IgD-negative memory B cell (primary cell): ENCODE measurements at regions not wholly inside any gene's neighbourhood (a gene's known extent, or its start where the extent isn't known, plus 50 kb on each side); places are given as distances from the start of the nearest gene placed in this dataset.
"Not testable (repeated sequence)": the region's sequence is repeated elsewhere in the genome, so short reads cannot be mapped to it uniquely, and the experiment has no call there.

ENCODE experiments used
- H3K27ac Mint-ChIP-seq, 3 donors: one replicate each; pipeline ENCODE4 v1.8.0; 2020 to 2022; ENCODE audit warnings: mild to moderate bottlenecking in 3 of 3, mixed read lengths in 3 of 3, moderate library complexity in 1 of 3
- H3K27me3 Mint-ChIP-seq: one replicate; pipeline ENCODE4 v1.8.0; 2021; ENCODE audit warnings: mixed read lengths
- H3K36me3 Mint-ChIP-seq: one replicate; pipeline ENCODE4 v1.8.0; 2020; ENCODE audit warnings: mild to moderate bottlenecking, mixed read lengths
- H3K4me1 Mint-ChIP-seq, 3 donors: one replicate each; pipeline ENCODE4 v1.8.0; 2020 to 2022; ENCODE audit warnings: mixed read lengths in 3 of 3, mild to moderate bottlenecking in 1 of 3
- H3K4me3 Mint-ChIP-seq, 4 donors: one replicate each; pipeline ENCODE4 v1.8.0; 2020 to 2022; ENCODE audit warnings: mild to moderate bottlenecking in 4 of 4, mixed read lengths in 4 of 4, moderate library complexity in 3 of 4
- H3K9me3 Mint-ChIP-seq, 3 donors: one replicate each; pipeline ENCODE4 v1.8.0; 2020 to 2021; ENCODE audit warnings: mixed read lengths in 3 of 3, mild to moderate bottlenecking in 1 of 3

GRCh38 chr2:131584380-131584779, 56.7 kb downstream of the CCDC74A start:
- H3K27me3 Mint-ChIP-seq: peaks cover 39% of the 10 kb centered on the region
- H3K4me1 Mint-ChIP-seq: peaks cover 6 to 23% (median 17%) of the 10 kb centered on the region in 3 donors
- peaks cover 2% of the 10 kb centered on the region for H3K36me3 Mint-ChIP-seq
- H3K9me3 Mint-ChIP-seq: no peaks in the 10 kb centered on the region
- no peak overlapping the region for H3K27ac Mint-ChIP-seq
- H3K4me3 Mint-ChIP-seq: no peak overlapping the region

- H3K27ac Mint-ChIP-seq: no peak overlapping the region
Measured at GRCh38 chr2:131584940-131585339, 57.3 kb downstream of the CCDC74A start.

GRCh38 chr2:131588152-131588873, 60.6 kb downstream of the CCDC74A start:
- no peaks in the 10 kb centered on the region for H3K9me3 Mint-ChIP-seq
- H3K27me3 Mint-ChIP-seq: peaks cover 22% of the 10 kb centered on the region
- peaks cover 6 to 23% (median 17%) of the 10 kb centered on the region in 3 donors for H3K4me1 Mint-ChIP-seq
- H3K36me3 Mint-ChIP-seq: no peaks in the 10 kb centered on the region
- H3K4me3 Mint-ChIP-seq: peak overlapping the region in 1 of 4 donors; percentile 3
- no peak overlapping the region for H3K27ac Mint-ChIP-seq

More at GRCh38 chr2:131584940-131585339, 57.3 kb downstream of the CCDC74A start:
- Mint-ChIP-seq H3K27me3 (peaks cover 39% of the 10 kb centered on the region), H3K4me1 (peaks cover 6 to 23% (median 17%) of the 10 kb centered on the region in 3 donors), H3K9me3 (no peaks in the 10 kb centered on the region), H3K4me3 (no peak overlapping the region), H3K36me3 (peaks cover 2% of the 10 kb centered on the region)

DNA sequence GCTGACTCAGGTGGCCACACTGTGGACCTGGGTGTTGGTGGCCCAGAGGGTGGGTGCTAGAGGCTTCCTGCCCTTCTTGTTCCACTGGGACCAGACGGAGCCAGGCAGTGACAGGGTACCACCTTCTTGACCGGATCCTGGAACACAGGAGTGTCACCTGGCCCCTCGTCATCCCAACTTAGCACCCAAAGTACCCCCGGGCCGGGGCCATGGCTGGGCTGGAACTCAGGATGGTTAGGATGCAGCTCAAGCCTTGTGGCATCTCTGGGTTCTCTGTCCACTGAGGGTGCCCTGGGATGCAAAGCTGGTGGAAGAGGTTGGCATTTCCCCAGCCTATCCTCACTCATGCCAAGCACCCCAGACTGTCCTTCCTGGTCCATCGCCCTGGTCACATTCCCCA, 61.4 kb downstream of the CCDC74A start:
- not testable (repeated sequence) for H3K9me3 Mint-ChIP-seq, H3K27ac Mint-ChIP-seq, H3K36me3 Mint-ChIP-seq
- Mint-ChIP-seq H3K4me3 (peak overlapping the region in 1 of 4 donors; percentile 3), H3K4me1 (peaks cover 6 to 22% (median 17%) of the 10 kb centered on the region in 3 donors), H3K27me3 (peaks cover 14% of the 10 kb centered on the region)

DNA sequence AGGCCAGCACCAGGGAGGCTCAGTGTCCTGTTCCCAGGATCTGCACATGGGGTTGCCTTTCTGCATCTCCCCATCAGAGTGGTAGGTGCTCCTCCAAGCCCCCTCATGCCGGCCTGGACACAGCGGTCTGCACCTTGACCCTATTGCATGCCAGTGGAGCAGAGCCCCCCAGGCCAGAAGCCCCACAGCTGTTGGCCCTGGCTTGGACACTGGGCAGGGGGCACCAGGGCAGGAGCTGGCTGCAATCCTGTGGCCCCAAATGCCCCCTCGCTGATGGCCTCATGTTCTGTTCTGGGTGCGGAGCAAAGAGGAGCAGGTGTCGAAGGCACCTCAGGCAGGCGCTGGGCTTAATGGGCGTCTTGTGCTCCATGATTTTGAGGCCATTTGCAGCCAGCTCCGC, 62.7 kb downstream of the CCDC74A start:
- H3K9me3 Mint-ChIP-seq: no peaks in the 10 kb centered on the region
- peaks cover 12% of the 10 kb centered on the region for H3K27me3 Mint-ChIP-seq
- peaks cover 6 to 11% (median 9%) of the 10 kb centered on the region in 3 donors for H3K4me1 Mint-ChIP-seq
- H3K27ac Mint-ChIP-seq: no peak overlapping the region
- no peaks in the 10 kb centered on the region for H3K36me3 Mint-ChIP-seq
- no peak overlapping the region for H3K4me3 Mint-ChIP-seq

GRCh38 chr2:131590896-131591295, 63.2 kb downstream of the CCDC74A start:
- no peak overlapping the region for H3K4me3 Mint-ChIP-seq
- H3K9me3 Mint-ChIP-seq: no peaks in the 10 kb centered on the region
- H3K4me1 Mint-ChIP-seq: peaks cover 6 to 11% (median 9%) of the 10 kb centered on the region in 3 donors
- peaks cover 11% of the 10 kb centered on the region for H3K27me3 Mint-ChIP-seq
- H3K36me3 Mint-ChIP-seq: no peaks in the 10 kb centered on the region
- no peak overlapping the region for H3K27ac Mint-ChIP-seq

DNA sequence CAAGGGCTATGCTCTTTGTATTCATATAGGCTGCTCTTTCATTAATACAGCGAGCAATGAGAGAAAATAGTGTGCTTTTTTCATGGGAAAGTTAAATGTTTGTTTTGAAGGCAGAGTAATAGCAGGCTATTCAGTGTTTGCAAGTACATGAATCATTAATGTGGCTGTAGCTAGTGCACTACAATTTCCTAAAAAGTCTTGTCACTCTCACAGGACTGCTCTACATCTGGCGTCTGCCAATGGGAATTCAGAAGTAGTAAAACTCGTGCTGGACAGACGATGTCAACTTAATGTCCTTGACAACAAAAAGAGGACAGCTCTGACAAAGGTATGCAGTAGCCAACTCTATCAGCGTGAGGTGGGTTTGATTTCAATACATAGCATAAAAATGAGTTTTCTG, 68.9 kb downstream of the CCDC74A start:
- H3K27ac Mint-ChIP-seq, H3K9me3 Mint-ChIP-seq, H3K4me1 Mint-ChIP-seq, H3K36me3 Mint-ChIP-seq, H3K4me3 Mint-ChIP-seq: not testable (repeated sequence)
- peaks cover 11% of the 10 kb centered on the region for H3K27me3 Mint-ChIP-seq

- not testable (repeated sequence) for H3K36me3 Mint-ChIP-seq, H3K9me3 Mint-ChIP-seq
Measured at GRCh38 chr2:131602444-131602843, 74.8 kb downstream of the CCDC74A start.

GRCh38 chr2:131604652-131605051, 77.0 kb downstream of the CCDC74A start:
- H3K36me3 Mint-ChIP-seq, H3K27ac Mint-ChIP-seq, H3K4me1 Mint-ChIP-seq, H3K9me3 Mint-ChIP-seq, H3K4me3 Mint-ChIP-seq: not testable (repeated sequence)
- H3K27me3 Mint-ChIP-seq: peaks cover 13% of the 10 kb centered on the region

More at GRCh38 chr2:131602444-131602843, 74.8 kb downstream of the CCDC74A start:
- H3K27me3 Mint-ChIP-seq: peaks cover 13% of the 10 kb centered on the region
- not testable (repeated sequence) for H3K27ac Mint-ChIP-seq, H3K4me3 Mint-ChIP-seq, H3K4me1 Mint-ChIP-seq

DNA sequence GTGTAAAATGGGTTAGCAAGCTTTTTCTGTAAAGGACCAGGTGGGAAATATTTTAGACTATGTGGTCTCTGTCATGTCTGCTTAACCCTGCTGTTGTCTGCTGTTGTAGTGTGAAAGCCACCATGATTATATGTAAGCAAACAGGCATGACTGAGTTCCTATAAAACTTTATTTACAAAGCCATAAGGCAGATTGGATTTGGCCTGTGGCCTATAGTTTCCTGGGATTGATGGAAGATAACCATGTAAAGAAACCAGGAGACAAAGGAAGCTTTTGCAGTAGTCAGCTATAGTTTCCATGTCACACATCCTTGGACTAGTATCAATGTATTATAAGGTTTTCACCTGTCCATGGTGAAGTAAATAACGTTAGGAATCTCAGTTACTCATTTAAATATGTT, 78.7 kb downstream of the CCDC74A start:
- not testable (repeated sequence) for H3K4me3 Mint-ChIP-seq, H3K9me3 Mint-ChIP-seq, H3K4me1 Mint-ChIP-seq, H3K27ac Mint-ChIP-seq, H3K36me3 Mint-ChIP-seq
- peaks cover 14% of the 10 kb centered on the region for H3K27me3 Mint-ChIP-seq

DNA sequence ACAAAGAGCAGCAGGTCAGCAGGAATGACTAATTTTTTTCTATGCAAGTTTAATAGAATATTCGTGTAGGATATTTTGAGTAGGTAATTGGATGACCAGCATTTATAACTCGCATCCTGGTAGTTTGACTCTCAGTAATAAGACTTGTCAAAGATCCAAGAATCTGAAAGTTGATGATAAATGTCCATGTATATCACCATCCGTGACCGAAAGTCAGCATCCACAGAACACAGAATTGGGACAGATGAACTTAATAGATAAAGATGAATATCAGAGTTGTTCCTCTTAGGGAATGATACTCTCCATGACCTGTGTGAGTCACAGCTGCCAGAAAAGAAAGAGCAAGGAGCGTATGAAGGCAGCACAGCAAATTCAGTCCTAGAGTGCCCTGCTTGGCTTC, 79.4 kb downstream of the CCDC74A start:
- not testable (repeated sequence) for H3K9me3 Mint-ChIP-seq, H3K27ac Mint-ChIP-seq, H3K36me3 Mint-ChIP-seq, H3K4me3 Mint-ChIP-seq, H3K4me1 Mint-ChIP-seq
- H3K27me3 Mint-ChIP-seq: peaks cover 13% of the 10 kb centered on the region

DNA sequence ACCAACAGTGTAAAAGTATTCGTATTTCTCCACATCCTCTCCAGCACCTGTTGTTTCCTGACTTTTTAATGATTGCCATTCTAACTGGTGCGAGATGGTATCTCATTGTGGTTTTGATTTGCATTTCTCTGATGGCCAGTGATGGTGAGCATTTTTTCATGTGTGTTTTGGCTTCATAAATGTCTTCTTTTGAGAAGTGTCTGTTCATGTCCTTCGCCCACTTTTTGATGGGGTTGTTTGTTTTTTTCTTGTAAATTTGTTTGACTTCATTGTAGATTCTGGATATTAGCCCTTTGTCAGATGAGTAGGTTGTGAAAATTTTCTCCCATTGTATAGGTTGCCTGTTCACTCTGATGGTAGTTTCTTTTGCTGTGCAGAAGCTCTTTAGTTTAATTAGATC, 86.9 kb downstream of the CCDC74A start:
- H3K9me3 Mint-ChIP-seq, H3K27ac Mint-ChIP-seq, H3K4me3 Mint-ChIP-seq, H3K4me1 Mint-ChIP-seq, H3K27me3 Mint-ChIP-seq, H3K36me3 Mint-ChIP-seq: not testable (repeated sequence)

DNA sequence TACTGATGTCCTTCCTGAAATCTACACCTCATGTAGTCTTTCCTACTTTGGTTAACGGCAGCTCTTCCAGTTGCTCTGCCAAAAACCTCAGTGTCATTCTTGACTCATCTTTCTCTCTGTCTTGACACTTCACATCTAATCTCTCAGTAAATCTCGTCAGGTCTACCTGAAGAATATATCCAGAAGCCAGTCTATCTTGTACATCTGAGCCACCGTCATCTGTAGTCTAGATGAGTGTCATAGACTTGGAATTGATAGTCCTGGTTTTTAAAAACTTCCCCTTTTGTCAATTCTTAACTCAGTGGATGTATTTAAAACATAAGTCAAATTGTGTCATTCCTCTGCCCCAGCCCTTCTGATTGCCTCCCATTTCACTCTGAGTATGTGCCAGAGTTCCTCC, 90.6 kb downstream of the CCDC74A start:
- H3K27me3 Mint-ChIP-seq, H3K4me3 Mint-ChIP-seq, H3K27ac Mint-ChIP-seq, H3K4me1 Mint-ChIP-seq, H3K9me3 Mint-ChIP-seq, H3K36me3 Mint-ChIP-seq: not testable (repeated sequence)

DNA sequence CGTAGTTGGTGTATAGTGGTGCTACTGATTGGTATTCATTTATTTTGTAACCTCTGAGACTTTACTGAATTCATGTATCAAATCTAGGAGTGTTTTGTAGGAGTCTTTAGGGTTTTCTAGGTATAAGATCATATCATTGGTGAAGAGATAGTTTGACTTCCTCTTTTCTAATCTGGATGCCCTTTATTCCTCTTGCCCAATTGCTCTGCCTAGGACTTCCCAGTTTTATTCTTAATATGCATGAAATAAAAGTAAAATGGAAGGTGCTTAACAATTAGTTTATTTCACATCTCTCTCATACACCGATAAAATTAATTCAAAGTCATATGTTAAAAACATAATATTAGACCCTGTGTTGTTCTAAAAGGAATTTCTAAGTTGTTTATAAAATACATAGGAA, 95.2 kb downstream of the CCDC74A start:
- not testable (repeated sequence) for H3K4me3 Mint-ChIP-seq, H3K27ac Mint-ChIP-seq, H3K9me3 Mint-ChIP-seq, H3K4me1 Mint-ChIP-seq, H3K27me3 Mint-ChIP-seq, H3K36me3 Mint-ChIP-seq

DNA sequence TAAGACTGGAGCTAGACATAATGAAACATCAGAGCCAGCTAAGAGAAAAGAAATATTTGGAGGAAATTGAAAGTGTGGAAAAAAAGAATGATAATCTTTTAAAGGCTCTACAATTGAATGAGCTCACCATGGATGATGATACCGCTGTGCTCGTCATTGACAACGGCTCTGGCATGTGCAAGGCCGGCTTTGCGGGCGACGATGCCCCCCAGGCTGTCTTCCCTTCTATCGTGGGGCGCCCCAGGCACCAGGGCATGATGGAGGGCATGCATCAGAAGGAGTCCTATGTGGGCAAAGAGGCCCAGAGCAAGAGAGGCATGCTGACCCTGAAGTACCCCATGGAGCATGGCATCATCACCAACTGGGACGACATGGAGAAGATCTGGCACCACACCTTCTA, 98.3 kb downstream of the CCDC74A start:
- H3K27ac Mint-ChIP-seq, H3K36me3 Mint-ChIP-seq, H3K27me3 Mint-ChIP-seq: not testable (repeated sequence)

GRCh38 chr2:131626565-131626964, 98.9 kb downstream of the CCDC74A start:
- not testable (repeated sequence) for H3K27me3 Mint-ChIP-seq, H3K4me3 Mint-ChIP-seq, H3K27ac Mint-ChIP-seq, H3K4me1 Mint-ChIP-seq, H3K36me3 Mint-ChIP-seq, H3K9me3 Mint-ChIP-seq

More for the DNA sequence above, 98.3 kb downstream of the CCDC74A start:
- not testable (repeated sequence) for H3K4me3 Mint-ChIP-seq, H3K4me1 Mint-ChIP-seq, H3K9me3 Mint-ChIP-seq

DNA sequence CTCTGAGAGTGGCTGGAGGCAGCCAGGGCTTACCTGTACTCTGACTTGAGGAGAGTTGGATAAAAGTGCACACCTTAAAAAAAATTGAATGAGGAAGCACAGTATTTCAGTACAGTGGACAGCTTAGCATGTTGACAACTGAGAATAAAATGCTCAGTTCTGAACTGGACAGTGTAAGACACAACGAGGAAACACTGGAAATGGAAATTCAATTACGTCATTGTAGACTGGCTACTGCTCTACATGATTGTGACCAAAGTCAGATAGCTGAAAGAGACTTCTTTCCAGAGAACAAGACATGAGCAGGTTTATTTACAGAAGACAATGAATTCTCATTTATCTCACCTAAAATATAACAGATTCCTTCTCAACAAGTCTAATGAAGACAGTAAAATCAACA, 100.1 kb downstream of the CCDC74A start:
- not testable (repeated sequence) for H3K9me3 Mint-ChIP-seq, H3K4me1 Mint-ChIP-seq, H3K27me3 Mint-ChIP-seq

More for the DNA sequence above, 100.1 kb downstream of the CCDC74A start:
- H3K27ac Mint-ChIP-seq, H3K4me3 Mint-ChIP-seq, H3K36me3 Mint-ChIP-seq: not testable (repeated sequence)
